HCT116 (cell line): ENCODE measurements at regions not wholly inside any gene's neighbourhood (a gene's known extent, or its start where the extent isn't known, plus 50 kb on each side); places are given as distances from the start of the nearest gene placed in this dataset.

Experiments
- ATAC-seq: fragments of 200-7000 bp; cut with Tn5 transposase; 2 replicates; pipeline ENCODE4 v1.9.1; 2020; ENCODE audit warnings: mild to moderate bottlenecking, moderate library complexity
- BruUV-seq: library from RNA; stranded (reverse); fragments of 400-500 nt; replicated peaks from 2 replicates; lab custom pipeline; 2021; lab: Mats Ljungman, UMichigan
- CTCF ChIA-PET: fragments of 300-600 bp; sonication (Branson Sonifier 250); formaldehyde crosslinking; loops from one replicate; lab custom pipeline; 2021; ENCODE audit warnings: antibody characterized with exemption; lab: Charles Lee
- POLR2A ChIA-PET: fragments of 300-600, 350-600 bp; sonication (Branson Sonifier 250); formaldehyde crosslinking; loops from one replicate; lab custom pipeline; 2021; ENCODE audit warnings: antibody characterized with exemption; lab: Charles Lee
- RAD21 ChIA-PET, 2 experiments: fragments of 300-600 bp; sonication (Branson Sonifier 250); formaldehyde crosslinking; loops; one replicate each; lab custom pipeline; 2023; ENCODE audit warnings: low total read pairs in 2 of 2; ENCODE audit not compliant: uncharacterized antibody in 2 of 2, unreplicated experiment in 2 of 2, low non-redundant PET in 1 of 2; lab: Charles Lee
- DNase-seq: peaks from one replicate; pipeline ENCODE4 v3.0.0-alpha.2; 2010; ENCODE audit warnings: low read depth, low spot score
- H2AFZ ChIP-seq: fragments of 200-600 bp; shearing (Covaris generic), sonication (generic); 2 replicates; pipeline ENCODE4 v1.6.1; 2017; ENCODE audit warnings: low read depth, mixed run types, mixed read lengths, antibody characterized with exemption, low read length; ENCODE audit not compliant: poor library complexity, severe bottlenecking
- H3K27ac ChIP-seq: 2 replicates; pipeline ENCODE4 v1.5.1; 2012; ENCODE audit warnings: low read depth, low read length
- H3K27me3 ChIP-seq: fragments of 200-600 bp; sonication (generic); 2 replicates; pipeline ENCODE4 v1.6.1; 2016; ENCODE audit warnings: mixed run types, low read length, mixed read lengths; ENCODE audit not compliant: insufficient read depth
- H3K36me3 ChIP-seq, 2 experiments: fragments of 200-500 bp in 1 of 2; fragments of 200-600 bp in 1 of 2; sonication (Bioruptor generic) in 1 of 2; sonication (generic) in 1 of 2; 2 replicates each; pipeline versions ENCODE4 v1.5.1 to v1.6.1; 2014 to 2016; ENCODE audit warnings: low read length in 2 of 2, inconsistent platforms in 1 of 2, mixed read lengths in 1 of 2, mixed run types in 1 of 2; ENCODE audit not compliant: insufficient read depth in 2 of 2, control insufficient read depth in 1 of 2
- H3K4me1 ChIP-seq, 2 experiments: fragments of 200-600 bp in 1 of 2; sonication (generic) in 1 of 2; 2 replicates each; pipeline versions ENCODE4 v1.5.1 to v1.6.1; 2012 to 2017; ENCODE audit warnings: low read length in 2 of 2, inconsistent platforms in 1 of 2, mild to moderate bottlenecking in 1 of 2, mixed read lengths in 1 of 2, mixed run types in 1 of 2, moderate library complexity in 1 of 2; ENCODE audit not compliant: insufficient read depth in 2 of 2, control insufficient read depth in 1 of 2
- H3K4me2 ChIP-seq: fragments of 200-600 bp; sonication (generic); 2 replicates; pipeline ENCODE4 v1.6.1; 2017; ENCODE audit warnings: mixed run types, low read length, mixed read lengths
- H3K4me3 ChIP-seq, 2 experiments: fragments of 200-600 bp in 1 of 2; sonication (generic) in 1 of 2; replicated peaks in 1 of 2; 2 replicates each; pipeline ENCODE4 v1.5.1; 2011 to 2016; ENCODE audit warnings: low read length in 2 of 2, control low read depth in 1 of 2, low read depth in 1 of 2, mild to moderate bottlenecking in 1 of 2, mixed read lengths in 1 of 2, mixed run types in 1 of 2
- H3K79me2 ChIP-seq: fragments of 200-600 bp; sonication (generic); 2 replicates; pipeline ENCODE4 v1.6.1; 2017; ENCODE audit warnings: mild to moderate bottlenecking, mixed run types, low read length, moderate library complexity, mixed read lengths; ENCODE audit not compliant: insufficient read depth
- H3K9ac ChIP-seq: fragments of 200-600 bp; sonication (generic); 2 replicates; pipeline ENCODE4 v1.6.1; 2016; ENCODE audit warnings: low read length, mixed read lengths
- H3K9me2 ChIP-seq: fragments of 200-600 bp; sonication (generic), shearing (Covaris generic); 2 replicates; pipeline ENCODE4 v1.6.1; 2017; ENCODE audit warnings: mixed run types, mild to moderate bottlenecking, moderate library complexity; ENCODE audit not compliant: insufficient read depth
- H3K9me3 ChIP-seq, 2 experiments: fragments of 200-500 bp in 1 of 2; fragments of 200-600 bp in 1 of 2; sonication (Bioruptor generic) in 1 of 2; sonication (generic) in 1 of 2; 2 replicates each; pipeline ENCODE4 v1.6.1; 2014 to 2017; ENCODE audit warnings: low read length in 2 of 2, mixed read lengths in 2 of 2, inconsistent platforms in 1 of 2, low read depth in 1 of 2, mild to moderate bottlenecking in 1 of 2, mixed run types in 1 of 2, moderate library complexity in 1 of 2; ENCODE audit not compliant: control insufficient read depth in 1 of 2, insufficient read depth in 1 of 2
- H4K20me1 ChIP-seq: fragments of 200-600 bp; sonication (generic), shearing (Covaris generic); 2 replicates; pipeline ENCODE4 v1.6.1; 2017; ENCODE audit warnings: mixed run types, mild to moderate bottlenecking, moderate library complexity; ENCODE audit not compliant: insufficient read depth
- CBX3 ChIP-seq: IDR thresholded peaks from 2 replicates; pipeline ENCODE4 v1.6.1; 2012; ENCODE audit warnings: low read depth
- CTCF ChIP-seq, 3 experiments: fragments of 200-600 bp in 1 of 3; sonication (generic) in 1 of 3; IDR thresholded peaks in 2 of 3; conservative IDR thresholded peaks in 1 of 3; 2 replicates each; pipeline ENCODE4 v1.5.1; 2012 to 2017; ENCODE audit warnings: low read depth in 2 of 3, low read length in 2 of 3, antibody characterized with exemption in 1 of 3, borderline replicate concordance in 1 of 3, control low read depth in 1 of 3, mild to moderate bottlenecking in 1 of 3, mixed read lengths in 1 of 3, mixed run types in 1 of 3, moderate library complexity in 1 of 3; ENCODE audit not compliant: insufficient read depth in 1 of 3
- ELF1 ChIP-seq: IDR thresholded peaks from 2 replicates; pipeline ENCODE4 v1.6.1; 2012; ENCODE audit warnings: low read depth, borderline replicate concordance
- EZH2 ChIP-seq: fragments of 200-600 bp; sonication (generic); IDR thresholded peaks from 2 replicates; pipeline ENCODE4 v1.6.1; 2017; ENCODE audit warnings: antibody characterized with exemption, mixed run types
- EZH2phosphoT487 ChIP-seq: fragments of 200-600 bp; IDR thresholded peaks from 2 replicates; pipeline ENCODE4 v1.6.1; 2018; ENCODE audit warnings: antibody characterized with exemption, borderline replicate concordance
- MAX ChIP-seq: IDR thresholded peaks from 2 replicates; pipeline ENCODE4 v1.6.1; 2012
- POLR2A ChIP-seq: IDR thresholded peaks from 2 replicates; pipeline ENCODE4 v1.7.0; 2011; ENCODE audit warnings: borderline replicate concordance; ENCODE audit not compliant: insufficient read depth, insufficient read length; ENCODE audit errors: extremely low read depth
- RAD21 ChIP-seq: IDR thresholded peaks from 2 replicates; pipeline ENCODE4 v1.6.1; 2012; ENCODE audit warnings: low read depth, mild to moderate bottlenecking
- SIN3A ChIP-seq: IDR thresholded peaks from 2 replicates; pipeline ENCODE4 v1.6.1; 2012; ENCODE audit warnings: low read depth
- SP1 ChIP-seq: IDR thresholded peaks from 2 replicates; pipeline ENCODE4 v1.6.1; 2012; ENCODE audit warnings: low read depth
- TCF7L2 ChIP-seq: IDR thresholded peaks from 2 replicates; pipeline ENCODE4 v1.7.0; 2011; ENCODE audit warnings: borderline replicate concordance, inconsistent platforms; ENCODE audit not compliant: insufficient read depth, insufficient read length; ENCODE audit errors: extremely low read depth
- ZBTB33 ChIP-seq: IDR thresholded peaks from 2 replicates; pipeline ENCODE4 v1.6.1; 2011; ENCODE audit warnings: mild to moderate bottlenecking, low read length, moderate library complexity; ENCODE audit not compliant: insufficient replicate concordance; ENCODE audit errors: extremely low read depth
- ZFX ChIP-seq: fragments of 450-650 bp; IDR thresholded peaks from 2 replicates; pipeline ENCODE4 v1.6.1; 2017
- intact Hi-C: fragments of 100-400 bp; cut with micrococcal nuclease; formaldehyde crosslinking; loops from 2 replicates; pipeline ENCODE4 v1.10.0; 2022

DNA sequence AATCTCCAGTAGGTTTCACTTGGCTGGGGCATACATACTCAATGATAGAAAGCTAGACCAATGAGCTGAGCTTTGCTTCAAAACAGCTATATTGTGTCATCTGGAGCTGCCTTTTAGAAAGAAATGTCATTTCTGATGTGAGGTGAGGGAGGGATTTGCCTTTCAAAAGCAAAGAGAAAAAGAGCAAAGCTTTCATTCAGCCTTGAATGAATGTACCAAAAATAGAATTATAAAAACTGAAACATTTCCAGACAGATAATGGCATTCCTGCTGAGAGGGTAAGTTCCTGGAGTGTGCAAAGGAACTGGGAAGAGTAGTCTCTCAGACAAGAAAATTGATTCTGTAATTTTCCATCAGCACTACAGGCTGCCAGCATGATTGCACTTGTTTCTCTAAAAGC is 710.0 kb downstream of the LRFN5 start (continued):
- TF ChIP-seq RAD21: no peak
- no peak for TF ChIP-seq ZFX
- TF ChIP-seq EZH2: no peak
- no peak for TF ChIP-seq CTCF (IDR thresholded peaks at IDR 0.05 in 2 of 3, conservative IDR thresholded peaks at IDR 0.05 in 1 of 3; ENCODE audit: borderline replicate concordance in 1 of 3, insufficient read depth in 1 of 3, low read depth in 2 of 3, low read length in 2 of 3)
- TF ChIP-seq CBX3: no peak
- TF ChIP-seq SIN3A: no peak
- TF ChIP-seq SP1: no peak

DNA sequence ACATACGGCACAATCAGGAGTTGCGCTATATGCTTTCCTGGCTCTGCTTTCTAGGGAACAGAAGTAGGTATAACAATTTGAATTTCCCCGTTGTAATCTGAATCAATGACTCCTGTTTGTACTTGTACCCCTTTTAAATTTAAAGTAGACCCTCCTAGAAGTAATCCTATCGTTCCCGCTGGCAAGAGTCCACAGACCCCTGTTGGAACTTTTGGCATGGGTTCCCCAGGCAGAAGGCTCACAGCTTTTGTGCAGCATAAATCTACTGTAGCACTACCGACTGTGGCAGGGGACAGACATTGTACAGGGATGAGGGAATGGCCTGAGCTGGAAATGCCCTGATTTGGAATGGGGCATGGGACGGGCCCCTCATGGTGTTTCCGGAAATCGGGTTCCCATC is 705.2 kb downstream of the LRFN5 start:
- no peaks in the 10 kb centered on the region for H3K79me2 ChIP-seq
- ATAC-seq (no peak), DNase-seq (no peak)
- no peak overlapping the region for H3K9ac ChIP-seq
- no peaks in the 10 kb centered on the region for H3K4me1 ChIP-seq
- H4K20me1 ChIP-seq: no peaks in the 10 kb centered on the region
- ChIA-PET CTCF (no interaction called here), RAD21 (no interaction called here), POLR2A (no interaction called here)
- BruUV-seq: no TSS peak
- no peaks in the 10 kb centered on the region for H3K27me3 ChIP-seq
- no peak overlapping the region for H3K4me2 ChIP-seq
- H3K36me3 ChIP-seq: no peaks in the 10 kb centered on the region
- no peak overlapping the region for H3K4me3 ChIP-seq
- no peaks in the 10 kb centered on the region for H3K9me2 ChIP-seq
- intact Hi-C loops: no loop called here
- H3K9me3 ChIP-seq: peaks cover 3 to 7% of the 10 kb centered on the region in 2 experiments; a peak in 2 of 4 replicates
- H2AFZ ChIP-seq: no peak overlapping the region
- TF ChIP-seq CTCF (IDR thresholded peaks at IDR 0.05 in 2 of 3, conservative IDR thresholded peaks at IDR 0.05 in 1 of 3; ENCODE audit: borderline replicate concordance in 1 of 3, insufficient read depth in 1 of 3, low read depth in 2 of 3, low read length in 2 of 3) (no peak), ELF1 (no peak), EZH2phosphoT487 (no peak), MAX (no peak), ZBTB33 (no peak), CBX3 (no peak), SP1 (no peak), POLR2A (no peak), RAD21 (no peak), TCF7L2 (no peak), SIN3A (no peak)
- no peak overlapping the region for H3K27ac ChIP-seq
